A673 (cell line): ENCODE measurements at regions not wholly inside any gene's neighbourhood (a gene's known extent, or its start where the extent isn't known, plus 50 kb on each side); places are given as distances from the start of the nearest gene placed in this dataset.

Experiments
- BruUV-seq: library from RNA; stranded (reverse); fragments of 400-500 nt; replicated peaks from 2 replicates; lab custom pipeline; 2021; lab: Mats Ljungman, UMichigan
- CTCF ChIA-PET: fragments of 300-600 bp; sonication (Branson Sonifier 250); formaldehyde crosslinking; loops from one replicate; lab custom pipeline; 2022; ENCODE audit warnings: antibody characterized with exemption; lab: Charles Lee
- POLR2A ChIA-PET: fragments of 300-600 bp; sonication (Branson Sonifier 250); formaldehyde crosslinking; loops from one replicate; lab custom pipeline; 2022; ENCODE audit warnings: antibody characterized with exemption; ENCODE audit not compliant: low non-redundant PET; lab: Charles Lee
- DNase-seq: peaks from one replicate; pipeline ENCODE4 v3.0.0-alpha.2; 2015; ENCODE audit warnings: low spot score
- H3K27ac ChIP-seq: fragments of 200-600 bp; sonication (generic); 2 replicates; pipeline ENCODE4 v1.5.1; 2016; ENCODE audit warnings: mixed run types, low read depth, mild to moderate bottlenecking, mixed read lengths, antibody characterized with exemption, low read length; ENCODE audit not compliant: poor library complexity, severe bottlenecking
- H3K27me3 ChIP-seq: fragments of 200-600 bp; sonication (generic); replicated peaks from 2 replicates; pipeline ENCODE4 v1.6.1; 2017; ENCODE audit warnings: mixed run types, low read depth, mild to moderate bottlenecking, mixed read lengths, antibody characterized with exemption, low read length; ENCODE audit not compliant: insufficient read depth, poor library complexity
- H3K36me3 ChIP-seq: fragments of 200-600 bp; sonication (generic); 2 replicates; pipeline ENCODE4 v1.6.1; 2016; ENCODE audit warnings: mixed run types, mild to moderate bottlenecking, mixed read lengths, antibody characterized with exemption, low read length; ENCODE audit not compliant: insufficient read depth, poor library complexity, severe bottlenecking
- H3K4me1 ChIP-seq: fragments of 200-600 bp; sonication (generic); 2 replicates; pipeline ENCODE4 v1.6.1; 2017; ENCODE audit warnings: mixed run types, mild to moderate bottlenecking, mixed read lengths, antibody characterized with exemption, low read length; ENCODE audit not compliant: insufficient read depth, poor library complexity, severe bottlenecking
- H3K4me3 ChIP-seq: fragments of 200-600 bp; sonication (generic); 2 replicates; pipeline ENCODE4 v1.5.1; 2016; ENCODE audit warnings: low read depth, mixed run types, mild to moderate bottlenecking, mixed read lengths, low read length; ENCODE audit not compliant: poor library complexity, severe bottlenecking
- H3K9me3 ChIP-seq: fragments of 200-600 bp; sonication (generic); 2 replicates; pipeline ENCODE4 v1.6.1; 2016; ENCODE audit warnings: mixed run types, low read depth, mild to moderate bottlenecking, mixed read lengths, antibody characterized with exemption, low read length; ENCODE audit not compliant: poor library complexity, severe bottlenecking
- CTCF ChIP-seq: fragments of 300-800, 200-600 bp; sonication (generic); conservative IDR thresholded peaks from 2 replicates; pipeline ENCODE4 v1.5.1; 2017; ENCODE audit warnings: low read depth, mild to moderate bottlenecking, antibody characterized with exemption, low read length, moderate library complexity, mixed read lengths
- EZH2 ChIP-seq: fragments of 200-600 bp; sonication (generic); IDR thresholded peaks from 2 replicates; pipeline ENCODE4 v1.6.1; 2017; ENCODE audit warnings: borderline replicate concordance, low read depth, mild to moderate bottlenecking, mixed read lengths, antibody characterized with exemption, low read length; ENCODE audit not compliant: poor library complexity, severe bottlenecking
- intact Hi-C: fragments of 100-400 bp; cut with micrococcal nuclease; formaldehyde crosslinking; loops from one replicate; pipeline ENCODE4 v1.10.0; 2022; ENCODE audit not compliant: unreplicated experiment

- ChIA-PET POLR2A (no interaction called here), CTCF (no interaction called here)
- Histone ChIP-seq H3K4me3 (no peak overlapping the region), H3K36me3 (no peaks in the 10 kb centered on the region), H3K27me3 (no peaks in the 10 kb centered on the region), H3K27ac (no peak overlapping the region), H3K4me1 (no peaks in the 10 kb centered on the region), H3K9me3 (no peaks in the 10 kb centered on the region)
- BruUV-seq, result no TSS peak
- intact Hi-C loops, result no loop called here
- DNase-seq, result no peak
- TF ChIP-seq EZH2 (no peak), CTCF (no peak)
Measured at GRCh38 chr2:21633015-21633414, 509.2 kb downstream of the TDRD15 start.

GRCh38 chr2:21633466-21633865 lies 509.7 kb downstream of the TDRD15 start:
- intact Hi-C loops, result no loop called here
- BruUV-seq, result no TSS peak
- Histone ChIP-seq H3K27ac (no peak overlapping the region), H3K27me3 (no peaks in the 10 kb centered on the region), H3K4me3 (no peak overlapping the region), H3K4me1 (no peaks in the 10 kb centered on the region), H3K36me3 (no peaks in the 10 kb centered on the region), H3K9me3 (no peaks in the 10 kb centered on the region)
- TF ChIP-seq CTCF (no peak), EZH2 (no peak)
- no peak for DNase-seq
- ChIA-PET POLR2A (no interaction called here), CTCF (no interaction called here)

- no TSS peak for BruUV-seq
- intact Hi-C loops, result no loop called here
- ChIA-PET CTCF (no interaction called here), POLR2A (no interaction called here)
- H3K27me3 ChIP-seq, result peaks cover 2% of the 10 kb centered on the region
- H3K27ac ChIP-seq, result no peak overlapping the region
- H3K36me3 ChIP-seq, result no peaks in the 10 kb centered on the region
- no peak overlapping the region for H3K4me3 ChIP-seq
- TF ChIP-seq CTCF (no peak), EZH2 (no peak)
- DNase-seq, result no peak
- no peaks in the 10 kb centered on the region for H3K4me1 ChIP-seq
- H3K9me3 ChIP-seq, result no peaks in the 10 kb centered on the region
Measured at GRCh38 chr2:21633911-21634310, 510.1 kb downstream of the TDRD15 start.
